ENCODE measurements at regions not wholly inside any gene's neighbourhood (a gene's known extent, or its start where the extent isn't known, plus 50 kb on each side); places are given as distances from the start of the nearest gene placed in this dataset.

- Histone ChIP-seq H3K4me3 (ENCODE audit: low read length) (no peak overlapping the region), H4K20me1 (ENCODE audit: low read length) (no peaks in the 10 kb centered on the region), H3K9me2 (replicated peaks; ENCODE audit: low read length) (no peaks in the 10 kb centered on the region), H3K9me3 (ENCODE audit: low read length) (no peaks in the 10 kb centered on the region), H3K4me1 (ENCODE audit: insufficient read depth, low read length) (peaks cover 21% of the 10 kb centered on the region), H3K36me3 (ENCODE audit: low read depth, low read length) (no peaks in the 10 kb centered on the region), H3K27ac (ENCODE audit: low read length) (no peak overlapping the region), H3K79me2 (ENCODE audit: low read length) (no peaks in the 10 kb centered on the region), H2AFZ (ENCODE audit: low read length) (peak overlapping the region; percentile 14; the same call in 1 of the 2 replicates), H3K4me2 (ENCODE audit: low read length) (peak overlapping the region; percentile 9), H3K27me3 (ENCODE audit: low read length) (no peaks in the 10 kb centered on the region), H3F3A (ENCODE audit: low read length, unreplicated experiment) (no peaks in the 10 kb centered on the region), H3K9ac (ENCODE audit: low read length) (no peak overlapping the region)
- ATAC-seq, result peak; percentile 55
- CTCF ChIA-PET, result interaction anchor here (0.6 to 1.7 kb wide), 2 partner anchors 125 to 202 kb away, joined by 4 to 8 read pairs; no protein-coding TSS in a partner anchor
- BruUV-seq (replicated peaks), result no TSS peak
- no peak for TF ChIP-seq EZH2 (IDR thresholded peaks at IDR 0.05; ENCODE audit: low read length, unreplicated experiment)
- no peak for TF ChIP-seq EZH2phosphoT487 (IDR thresholded peaks at IDR 0.05; ENCODE audit: borderline replicate concordance, low read length)
- no peak for TF ChIP-seq CTCF (conservative IDR thresholded peaks at IDR 0.05; ENCODE audit: low read depth, low read length)
- peak; percentile 48 for DNase-seq
- intact Hi-C loops (cut with micrococcal nuclease), result loop anchor here (5.0 kb wide), 1 partner anchor 532 kb away; no protein-coding TSS in a partner anchor
- POLR2A ChIA-PET (ENCODE audit: unreplicated experiment), result interaction anchor here (0.6 kb wide), 1 partner anchor 198 kb away, joined by 3 read pairs; no protein-coding TSS in a partner anchor
Observed at GRCh38 chr10:60644436-60645130, 133.7 kb upstream of the CDK1 start.

GRCh38 chr10:60643874-60644273, 134.4 kb upstream of the CDK1 start:
- TF ChIP-seq EZH2 (IDR thresholded peaks at IDR 0.05; ENCODE audit: low read length, unreplicated experiment) (no peak), EZH2phosphoT487 (IDR thresholded peaks at IDR 0.05; ENCODE audit: borderline replicate concordance, low read length) (no peak), CTCF (conservative IDR thresholded peaks at IDR 0.05; ENCODE audit: low read depth, low read length) (no peak)

GRCh38 chr10:60629332-60629731, 148.9 kb upstream of the CDK1 start:
- Histone ChIP-seq H3K4me3 (ENCODE audit: low read length) (no peak overlapping the region), H3K27me3 (ENCODE audit: low read length) (no peaks in the 10 kb centered on the region), H3K79me2 (ENCODE audit: low read length) (no peaks in the 10 kb centered on the region), H3K4me1 (ENCODE audit: insufficient read depth, low read length) (no peaks in the 10 kb centered on the region), H4K20me1 (ENCODE audit: low read length) (no peaks in the 10 kb centered on the region), H3K9me2 (replicated peaks; ENCODE audit: low read length) (no peaks in the 10 kb centered on the region), H3K9ac (ENCODE audit: low read length) (no peak overlapping the region), H3K36me3 (ENCODE audit: low read depth, low read length) (no peaks in the 10 kb centered on the region), H3K4me2 (ENCODE audit: low read length) (no peak overlapping the region), H2AFZ (ENCODE audit: low read length) (no peak overlapping the region), H3K27ac (ENCODE audit: low read length) (no peak overlapping the region), H3K9me3 (ENCODE audit: low read length) (no peaks in the 10 kb centered on the region), H3F3A (ENCODE audit: low read length, unreplicated experiment) (no peaks in the 10 kb centered on the region)
- no TSS peak for BruUV-seq (replicated peaks)
- intact Hi-C loops (cut with micrococcal nuclease), result no loop called here
- ChIA-PET POLR2A (ENCODE audit: unreplicated experiment) (no interaction called here), CTCF (no interaction called here)
- no peak for TF ChIP-seq CTCF (conservative IDR thresholded peaks at IDR 0.05; ENCODE audit: low read depth, low read length)
- TF ChIP-seq EZH2phosphoT487 (IDR thresholded peaks at IDR 0.05; ENCODE audit: borderline replicate concordance, low read length), result no peak
- no peak for TF ChIP-seq EZH2 (IDR thresholded peaks at IDR 0.05; ENCODE audit: low read length, unreplicated experiment)
- DNase-seq (no peak), ATAC-seq (no peak)

More at GRCh38 chr10:60643874-60644273, 134.4 kb upstream of the CDK1 start:
- Histone ChIP-seq H3F3A (ENCODE audit: low read length, unreplicated experiment) (no peaks in the 10 kb centered on the region), H3K36me3 (ENCODE audit: low read depth, low read length) (no peaks in the 10 kb centered on the region), H3K9ac (ENCODE audit: low read length) (no peak overlapping the region), H3K79me2 (ENCODE audit: low read length) (no peaks in the 10 kb centered on the region), H3K9me3 (ENCODE audit: low read length) (no peaks in the 10 kb centered on the region), H3K4me3 (ENCODE audit: low read length) (no peak overlapping the region), H3K27ac (ENCODE audit: low read length) (no peak overlapping the region), H3K4me2 (ENCODE audit: low read length) (no peak overlapping the region), H2AFZ (ENCODE audit: low read length) (no peak overlapping the region), H3K9me2 (replicated peaks; ENCODE audit: low read length) (no peaks in the 10 kb centered on the region), H3K4me1 (ENCODE audit: insufficient read depth, low read length) (peaks cover 17% of the 10 kb centered on the region), H4K20me1 (ENCODE audit: low read length) (no peaks in the 10 kb centered on the region), H3K27me3 (ENCODE audit: low read length) (no peaks in the 10 kb centered on the region)
- intact Hi-C loops (cut with micrococcal nuclease), result no loop called here
- ATAC-seq, result no peak
- no TSS peak for BruUV-seq (replicated peaks)
- CTCF ChIA-PET, result no interaction called here
- DNase-seq, result no peak
- POLR2A ChIA-PET (ENCODE audit: unreplicated experiment), result no interaction called here

All from PC-3 (cell line).